Progenitor cell of endocrine pancreas (in vitro differentiated cells): ENCODE measurements at regions not wholly inside any gene's neighbourhood (a gene's known extent, or its start where the extent isn't known, plus 50 kb on each side); places are given as distances from the start of the nearest gene placed in this dataset.

ENCODE experiments used
- DNase-seq: peaks from one replicate; pipeline ENCODE4 v3.0.0; 2021; ENCODE audit warnings: low spot score; ENCODE audit not compliant: unreplicated experiment
- H3K27ac Mint-ChIP-seq: 2 replicates; pipeline ENCODE4 v1.8.0; 2021; ENCODE audit warnings: mild to moderate bottlenecking, moderate library complexity, mixed read lengths
- H3K27me3 Mint-ChIP-seq: 2 replicates; pipeline ENCODE4 v1.8.0; 2021; ENCODE audit warnings: mixed read lengths
- H3K36me3 Mint-ChIP-seq: 2 replicates; pipeline ENCODE4 v1.8.0; 2022; ENCODE audit warnings: mixed read lengths; ENCODE audit not compliant: insufficient read depth
- H3K4me1 Mint-ChIP-seq: 2 replicates; pipeline ENCODE4 v1.8.0; 2021; ENCODE audit warnings: low read depth, mixed read lengths
- H3K4me3 Mint-ChIP-seq: 2 replicates; pipeline ENCODE4 v1.8.0; 2021; ENCODE audit warnings: low read depth, mild to moderate bottlenecking, moderate library complexity, mixed read lengths
- H3K9me3 Mint-ChIP-seq: 2 replicates; pipeline ENCODE4 v1.8.0; 2021; ENCODE audit warnings: low read depth, mixed read lengths
- CTCF ChIP-seq: fragments of 200-600 bp; sonication (generic); IDR thresholded peaks from one replicate; pipeline ENCODE4 v1.5.0; 2021; ENCODE audit warnings: antibody characterized with exemption, mild to moderate bottlenecking; ENCODE audit not compliant: unreplicated experiment

GRCh38 chr10:104526188-104526587 lies 114.9 kb upstream of the SORCS3 start:
- no peaks in the 10 kb centered on the region for H3K4me1 Mint-ChIP-seq
- peaks cover 3% of the 10 kb centered on the region for H3K27me3 Mint-ChIP-seq
- DNase-seq, result no peak
- no peak for TF ChIP-seq CTCF
- no peaks in the 10 kb centered on the region for H3K36me3 Mint-ChIP-seq
- no peak overlapping the region for H3K27ac Mint-ChIP-seq
- no peak overlapping the region for H3K4me3 Mint-ChIP-seq
- no peaks in the 10 kb centered on the region for H3K9me3 Mint-ChIP-seq

GRCh38 chr10:104527013-104527412 lies 114.1 kb upstream of the SORCS3 start:
- Mint-ChIP-seq H3K9me3 (no peaks in the 10 kb centered on the region), H3K27me3 (peaks cover 1% of the 10 kb centered on the region), H3K4me1 (no peaks in the 10 kb centered on the region), H3K4me3 (no peak overlapping the region), H3K36me3 (no peaks in the 10 kb centered on the region), H3K27ac (no peak overlapping the region)
- DNase-seq, result no peak
- TF ChIP-seq CTCF, result no peak

GRCh38 chr10:104540181-104540580 lies 100.9 kb upstream of the SORCS3 start:
- no peak for TF ChIP-seq CTCF
- Mint-ChIP-seq H3K36me3 (no peaks in the 10 kb centered on the region), H3K27ac (no peak overlapping the region), H3K9me3 (no peaks in the 10 kb centered on the region), H3K4me1 (no peaks in the 10 kb centered on the region), H3K4me3 (no peak overlapping the region), H3K27me3 (peaks cover 5% of the 10 kb centered on the region)
- no peak for DNase-seq

- Mint-ChIP-seq H3K27me3 (peaks cover 6% of the 10 kb centered on the region), H3K27ac (no peak overlapping the region)
These were observed 99.3 kb upstream of the SORCS3 start for GRCh38 chr10:104541820-104542219.

GRCh38 chr10:104546336-104546735 lies 94.8 kb upstream of the SORCS3 start:
- TF ChIP-seq CTCF, result no peak
- Mint-ChIP-seq H3K4me3 (no peak overlapping the region), H3K36me3 (no peaks in the 10 kb centered on the region), H3K27me3 (peaks cover 5% of the 10 kb centered on the region), H3K9me3 (no peaks in the 10 kb centered on the region), H3K27ac (no peak overlapping the region), H3K4me1 (no peaks in the 10 kb centered on the region)
- DNase-seq, result no peak

More at GRCh38 chr10:104541820-104542219, 99.3 kb upstream of the SORCS3 start:
- Mint-ChIP-seq H3K4me1 (no peaks in the 10 kb centered on the region), H3K4me3 (no peak overlapping the region), H3K9me3 (no peaks in the 10 kb centered on the region), H3K36me3 (no peaks in the 10 kb centered on the region)
- no peak for TF ChIP-seq CTCF
- DNase-seq, result no peak
